ENCODE measurements at regions not wholly inside any gene's neighbourhood (a gene's known extent, or its start where the extent isn't known, plus 50 kb on each side); places are given as distances from the start of the nearest gene placed in this dataset.
A peak's percentile ranks its signal among the peaks of the same experiment; 100 is the strongest.
"Not testable (repeated sequence)": the region's sequence is repeated elsewhere in the genome, so short reads cannot be mapped to it uniquely, and the experiment has no call there.

DNA sequence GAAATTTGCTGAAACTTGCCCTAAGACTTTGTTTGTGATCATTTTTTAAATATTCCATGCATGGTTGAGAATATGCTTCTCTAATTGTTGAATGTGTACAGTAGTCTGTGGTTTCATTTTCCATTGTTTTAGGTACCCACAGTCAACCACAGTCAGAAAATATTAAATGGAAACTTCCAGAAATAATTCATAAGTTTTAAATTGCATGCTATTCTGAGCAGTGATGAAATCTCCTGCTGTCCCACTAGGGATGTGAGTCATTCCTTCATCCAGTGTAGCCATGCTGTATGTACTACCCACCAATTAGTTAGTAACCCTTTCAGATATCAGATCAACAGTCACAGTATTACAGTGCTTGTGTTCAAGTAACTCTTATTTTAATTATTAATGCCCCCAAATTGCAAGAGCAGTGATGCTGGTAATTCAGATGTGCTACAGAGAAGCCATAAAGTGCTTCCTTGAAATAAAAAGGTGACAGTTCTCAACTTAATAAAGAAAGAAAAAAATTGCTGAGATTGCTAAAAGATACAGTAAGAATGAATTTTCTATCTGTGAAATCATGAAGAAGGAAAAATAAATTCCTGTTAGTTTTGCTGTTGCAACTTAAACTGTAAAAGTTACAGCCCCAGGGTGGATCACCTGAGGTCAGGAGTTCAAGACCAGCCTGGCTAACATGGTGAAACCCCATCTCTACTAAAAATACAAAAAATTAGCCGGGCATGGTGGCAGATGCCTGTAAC, 79.9 kb upstream of the FBXL17 start:
- DNase-seq (ENCODE audit: low spot score) = no peak
- peak; percentile 66 for ATAC-seq (ENCODE audit: low FRiP score)
- TF ChIP-seq, protein P1, sequence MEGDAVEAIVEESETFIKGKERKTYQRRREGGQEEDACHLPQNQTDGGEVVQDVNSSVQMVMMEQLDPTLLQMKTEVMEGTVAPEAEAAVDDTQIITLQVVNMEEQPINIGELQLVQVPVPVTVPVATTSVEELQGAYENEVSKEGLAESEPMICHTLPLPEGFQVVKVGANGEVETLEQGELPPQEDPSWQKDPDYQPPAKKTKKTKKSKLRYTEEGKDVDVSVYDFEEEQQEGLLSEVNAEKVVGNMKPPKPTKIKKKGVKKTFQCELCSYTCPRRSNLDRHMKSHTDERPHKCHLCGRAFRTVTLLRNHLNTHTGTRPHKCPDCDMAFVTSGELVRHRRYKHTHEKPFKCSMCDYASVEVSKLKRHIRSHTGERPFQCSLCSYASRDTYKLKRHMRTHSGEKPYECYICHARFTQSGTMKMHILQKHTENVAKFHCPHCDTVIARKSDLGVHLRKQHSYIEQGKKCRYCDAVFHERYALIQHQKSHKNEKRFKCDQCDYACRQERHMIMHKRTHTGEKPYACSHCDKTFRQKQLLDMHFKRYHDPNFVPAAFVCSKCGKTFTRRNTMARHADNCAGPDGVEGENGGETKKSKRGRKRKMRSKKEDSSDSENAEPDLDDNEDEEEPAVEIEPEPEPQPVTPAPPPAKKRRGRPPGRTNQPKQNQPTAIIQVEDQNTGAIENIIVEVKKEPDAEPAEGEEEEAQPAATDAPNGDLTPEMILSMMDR (IDR thresholded peaks at IDR 0.05) = no peak

DNA sequence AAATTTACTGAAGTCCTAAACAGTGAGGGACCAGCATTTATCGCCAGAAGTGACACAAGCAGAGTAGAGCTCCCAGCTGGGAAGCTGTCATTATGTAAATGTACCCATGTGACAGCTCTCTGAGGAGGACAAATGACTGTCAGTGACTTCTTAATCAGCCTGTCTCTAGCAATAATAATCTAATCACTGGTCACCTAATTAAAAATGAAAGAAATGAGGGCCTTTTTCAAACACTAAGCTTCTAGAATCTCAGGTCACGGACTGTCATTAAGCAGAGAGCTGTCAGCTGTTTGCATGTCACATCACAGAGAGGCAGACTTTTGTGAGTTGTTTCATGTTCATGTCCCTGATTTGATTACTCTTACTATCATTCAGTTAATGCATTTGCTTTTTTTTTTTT, 77.9 kb upstream of the FBXL17 start:
- ATAC-seq (ENCODE audit: low FRiP score) (no peak), DNase-seq (ENCODE audit: low spot score) (no peak)
- TF ChIP-seq, protein P1 (IDR thresholded peaks at IDR 0.05) = no peak

DNA sequence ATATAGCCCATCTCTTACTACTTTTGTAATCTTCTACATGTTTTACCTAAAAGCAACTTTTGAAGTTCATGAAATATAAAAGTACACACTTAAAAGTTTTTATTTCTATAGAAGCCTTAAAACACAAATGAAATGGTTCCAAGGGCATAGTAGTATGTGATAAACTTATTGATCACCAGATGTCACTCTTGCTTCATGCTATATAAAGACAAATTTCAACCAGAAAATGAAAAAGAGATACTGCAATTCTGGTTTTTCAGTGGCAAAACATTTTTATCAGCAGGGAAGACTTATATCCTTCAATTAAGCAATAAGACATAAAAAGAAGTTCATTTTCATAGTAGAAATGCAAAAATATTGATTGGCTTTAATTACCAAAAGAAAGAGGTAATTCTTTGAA, 69.4 kb upstream of the FBXL17 start:
- ATAC-seq (ENCODE audit: low FRiP score) = no peak
- DNase-seq (ENCODE audit: low spot score) = no peak
- TF ChIP-seq, protein P1 (IDR thresholded peaks at IDR 0.05) = no peak

DNA sequence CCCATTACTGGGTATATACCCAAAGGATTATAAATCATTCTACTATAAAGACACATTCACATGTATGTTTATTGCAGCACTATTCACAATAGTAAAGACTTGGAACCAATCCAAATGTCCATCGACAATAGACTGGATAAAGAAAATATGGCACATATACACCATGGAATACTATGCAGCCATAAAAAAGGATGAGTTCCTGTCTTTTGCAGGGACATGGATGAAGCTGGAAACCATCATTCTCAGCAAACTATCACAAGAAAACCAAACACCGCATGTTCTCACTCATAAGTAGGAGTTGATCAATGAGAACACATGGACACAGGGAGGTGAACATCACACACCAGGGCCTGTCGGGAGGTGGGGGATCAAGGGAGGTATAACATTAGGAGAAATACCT, 62.2 kb upstream of the FBXL17 start:
- not testable (repeated sequence) for DNase-seq (ENCODE audit: low spot score); ATAC-seq (ENCODE audit: low FRiP score)

DNA sequence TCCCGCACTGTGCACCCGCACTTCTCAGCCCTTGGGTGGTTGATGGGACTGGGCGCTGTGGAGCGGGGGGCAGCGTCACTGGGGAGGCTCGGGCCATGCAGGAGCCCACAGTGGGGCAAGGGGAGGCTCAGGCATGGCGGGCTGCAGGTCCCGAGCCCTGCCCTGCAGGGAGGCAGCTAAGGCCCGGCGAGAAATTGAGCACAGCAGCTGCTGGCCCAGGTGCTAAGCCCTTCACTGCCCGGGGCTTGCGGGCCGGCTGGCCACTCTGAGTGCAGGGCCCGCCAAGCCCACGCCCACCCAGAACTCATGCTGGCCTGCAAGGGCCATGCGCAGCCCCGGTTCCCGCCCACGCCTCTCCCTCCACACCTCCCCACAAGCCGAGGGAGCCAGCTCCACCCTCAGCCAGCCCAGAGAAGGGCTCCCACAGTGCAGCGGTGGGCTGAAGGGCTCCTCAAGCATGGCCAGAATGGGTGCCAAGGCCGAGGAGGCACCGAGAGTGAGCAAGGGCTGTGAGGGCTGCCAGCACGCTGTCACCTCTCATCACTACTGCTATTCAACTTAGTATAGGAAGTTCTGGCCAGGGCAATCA, 60.3 kb upstream of the FBXL17 start:
- not testable (repeated sequence) for DNase-seq (ENCODE audit: low spot score); ATAC-seq (ENCODE audit: low FRiP score)

DNA sequence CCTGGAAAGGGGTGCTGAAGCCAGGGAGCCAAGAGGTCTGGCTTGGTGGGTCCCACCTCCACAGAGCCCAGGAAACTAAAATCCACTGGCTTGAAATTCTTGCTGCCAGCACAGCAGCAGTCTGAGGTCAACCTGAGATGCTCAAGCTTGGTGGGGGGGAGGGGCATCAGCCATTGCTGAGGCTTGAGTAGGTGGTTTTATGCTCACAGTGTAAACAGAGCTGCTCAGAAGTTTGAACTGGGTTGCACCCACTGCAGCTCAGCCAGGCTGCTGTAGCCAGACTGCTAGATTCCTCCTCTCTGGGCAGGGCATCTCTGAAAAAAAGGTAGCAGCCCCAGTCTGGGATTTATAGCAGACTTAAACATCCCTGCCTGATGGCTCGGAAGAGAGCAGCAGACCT, 55.5 kb upstream of the FBXL17 start:
- no peak for ATAC-seq (ENCODE audit: low FRiP score)
- DNase-seq (ENCODE audit: low spot score) = no peak
- TF ChIP-seq, protein P1 (IDR thresholded peaks at IDR 0.05) = no peak

DNA sequence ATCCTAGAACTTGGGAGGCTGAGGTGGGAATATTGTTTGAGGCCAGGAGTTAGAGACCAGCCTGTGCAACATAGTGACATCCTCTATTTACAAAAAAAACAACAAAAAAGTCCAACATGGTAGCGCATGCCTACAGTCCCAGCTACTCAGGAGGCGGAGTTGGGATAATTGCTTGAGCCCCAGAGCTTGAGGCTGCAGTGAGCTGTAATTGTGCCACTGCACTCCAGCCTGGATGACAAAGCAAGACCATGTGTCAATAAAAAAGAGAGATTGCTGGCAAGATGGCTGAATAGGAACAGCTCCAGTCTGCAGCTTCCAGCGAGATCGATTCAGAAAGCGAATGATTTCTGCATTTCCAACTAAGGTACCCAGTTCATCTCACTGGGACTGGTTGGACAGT, 54.8 kb upstream of the FBXL17 start:
- TF ChIP-seq, protein P1 (IDR thresholded peaks at IDR 0.05) = no peak
- no peak for DNase-seq (ENCODE audit: low spot score)
- no peak for ATAC-seq (ENCODE audit: low FRiP score)

DNA sequence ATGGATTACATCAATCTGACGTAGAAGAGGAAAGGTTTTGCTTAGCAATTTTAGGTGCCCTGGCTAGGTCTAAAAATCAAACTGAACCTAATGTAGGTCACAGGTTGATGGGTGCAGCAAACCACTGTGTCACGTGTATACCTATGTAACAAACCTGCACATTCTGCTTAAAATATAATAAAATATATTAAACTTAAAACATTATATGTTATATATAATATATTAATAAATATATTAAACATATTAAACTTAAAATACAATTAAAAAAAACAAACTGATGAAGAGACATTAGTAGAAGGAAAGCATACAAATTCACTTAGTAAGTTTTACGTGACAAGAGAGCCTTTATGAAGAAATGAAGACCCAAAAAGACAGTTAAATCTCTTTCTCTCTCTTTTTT, 51.7 kb upstream of the FBXL17 start:
- DNase-seq (ENCODE audit: low spot score) = no peak
- no peak for ATAC-seq (ENCODE audit: low FRiP score)
- TF ChIP-seq, protein P1 (IDR thresholded peaks at IDR 0.05) = no peak
